OCI-LY3 (cell line): ENCODE measurements at regions not wholly inside any gene's neighbourhood (a gene's known extent, or its start where the extent isn't known, plus 50 kb on each side); places are given as distances from the start of the nearest gene placed in this dataset.

Source experiments
- EZH2phosphoT487 ChIP-seq: fragments of 200-600 bp; shearing (Covaris generic); IDR thresholded peaks from 2 replicates; pipeline ENCODE4 v1.6.1; 2018; ENCODE audit warnings: antibody characterized with exemption, mixed run types, low read depth
- TF ChIP-seq, protein P1 (sequence below): fragments of 200-600, 300-600 bp; sonication (generic); IDR thresholded peaks from 2 replicates; pipeline ENCODE4 v1.5.1; 2014; ENCODE audit warnings: antibody characterized with exemption, low read length, low read depth

DNA sequence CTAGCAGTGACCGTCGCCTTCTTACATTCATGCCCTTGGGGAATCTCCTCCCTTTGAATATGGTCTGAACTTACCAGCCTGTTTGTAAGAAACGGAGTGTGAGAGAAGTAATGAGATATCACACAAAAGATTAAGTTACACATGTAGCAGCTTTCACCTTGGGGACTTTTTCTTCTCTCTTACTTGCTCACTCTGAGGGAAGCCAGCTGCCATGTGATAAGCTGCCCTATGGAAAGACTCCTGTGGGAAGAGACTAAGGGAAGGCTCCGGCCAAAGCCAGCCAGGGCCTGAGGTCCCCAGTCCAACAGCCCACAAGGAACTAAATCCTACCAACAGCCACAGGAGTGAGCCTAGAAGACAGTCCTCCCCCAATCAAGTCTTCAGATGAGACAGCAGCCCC lies 190.4 kb upstream of the TSC22D2 start:
- TF ChIP-seq, protein P1, sequence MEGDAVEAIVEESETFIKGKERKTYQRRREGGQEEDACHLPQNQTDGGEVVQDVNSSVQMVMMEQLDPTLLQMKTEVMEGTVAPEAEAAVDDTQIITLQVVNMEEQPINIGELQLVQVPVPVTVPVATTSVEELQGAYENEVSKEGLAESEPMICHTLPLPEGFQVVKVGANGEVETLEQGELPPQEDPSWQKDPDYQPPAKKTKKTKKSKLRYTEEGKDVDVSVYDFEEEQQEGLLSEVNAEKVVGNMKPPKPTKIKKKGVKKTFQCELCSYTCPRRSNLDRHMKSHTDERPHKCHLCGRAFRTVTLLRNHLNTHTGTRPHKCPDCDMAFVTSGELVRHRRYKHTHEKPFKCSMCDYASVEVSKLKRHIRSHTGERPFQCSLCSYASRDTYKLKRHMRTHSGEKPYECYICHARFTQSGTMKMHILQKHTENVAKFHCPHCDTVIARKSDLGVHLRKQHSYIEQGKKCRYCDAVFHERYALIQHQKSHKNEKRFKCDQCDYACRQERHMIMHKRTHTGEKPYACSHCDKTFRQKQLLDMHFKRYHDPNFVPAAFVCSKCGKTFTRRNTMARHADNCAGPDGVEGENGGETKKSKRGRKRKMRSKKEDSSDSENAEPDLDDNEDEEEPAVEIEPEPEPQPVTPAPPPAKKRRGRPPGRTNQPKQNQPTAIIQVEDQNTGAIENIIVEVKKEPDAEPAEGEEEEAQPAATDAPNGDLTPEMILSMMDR: no peak
- no peak for TF ChIP-seq EZH2phosphoT487
